GM12864 (cell line): ENCODE measurements at regions not wholly inside any gene's neighbourhood (a gene's known extent, or its start where the extent isn't known, plus 50 kb on each side); places are given as distances from the start of the nearest gene placed in this dataset.

Experiments used
- DNase-seq: peaks from one replicate; pipeline ENCODE4 v3.0.0-alpha.2; 2011; ENCODE audit warnings: low read depth
- H3K4me3 ChIP-seq: 2 replicates; pipeline ENCODE4 v1.5.1; 2011; ENCODE audit warnings: mild to moderate bottlenecking, low read depth, low read length, control low read depth
- TF ChIP-seq, protein P1 (sequence below): IDR thresholded peaks from 2 replicates; pipeline ENCODE4 v1.5.1; 2011; ENCODE audit warnings: low read depth, mild to moderate bottlenecking, moderate library complexity, low read length, control low read depth, inconsistent platforms; ENCODE audit errors: missing control alignments

DNA sequence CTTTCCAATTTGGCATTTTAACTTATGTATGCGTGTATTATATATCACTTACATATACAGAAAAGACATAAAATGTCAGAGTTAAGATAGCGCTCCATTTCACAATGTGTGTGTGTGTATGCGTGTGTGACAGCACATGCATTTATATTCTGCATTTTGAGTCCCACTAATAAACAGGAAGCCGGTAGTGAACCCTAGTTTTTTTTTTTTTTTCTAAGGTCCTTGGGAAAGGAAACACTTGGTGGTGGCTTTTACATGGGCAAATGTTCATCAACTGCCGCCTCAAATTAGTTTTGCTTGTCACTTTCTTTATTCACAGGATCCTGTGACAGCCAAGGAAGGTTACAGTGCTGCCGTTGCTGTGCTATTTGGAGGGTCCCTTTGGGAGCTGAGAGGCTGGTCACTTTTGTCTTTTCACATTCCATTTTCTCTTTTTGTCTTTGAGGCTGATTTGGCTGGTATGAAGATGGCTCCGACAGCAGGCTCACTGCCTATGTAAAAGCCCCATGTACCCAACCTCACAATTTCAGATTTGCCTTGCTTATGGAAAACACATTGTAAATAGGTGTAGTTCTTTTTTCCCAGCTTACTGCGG is 298.9 kb downstream of the CSNK1G3 start:
- DNase-seq = no peak
- TF ChIP-seq, protein P1, sequence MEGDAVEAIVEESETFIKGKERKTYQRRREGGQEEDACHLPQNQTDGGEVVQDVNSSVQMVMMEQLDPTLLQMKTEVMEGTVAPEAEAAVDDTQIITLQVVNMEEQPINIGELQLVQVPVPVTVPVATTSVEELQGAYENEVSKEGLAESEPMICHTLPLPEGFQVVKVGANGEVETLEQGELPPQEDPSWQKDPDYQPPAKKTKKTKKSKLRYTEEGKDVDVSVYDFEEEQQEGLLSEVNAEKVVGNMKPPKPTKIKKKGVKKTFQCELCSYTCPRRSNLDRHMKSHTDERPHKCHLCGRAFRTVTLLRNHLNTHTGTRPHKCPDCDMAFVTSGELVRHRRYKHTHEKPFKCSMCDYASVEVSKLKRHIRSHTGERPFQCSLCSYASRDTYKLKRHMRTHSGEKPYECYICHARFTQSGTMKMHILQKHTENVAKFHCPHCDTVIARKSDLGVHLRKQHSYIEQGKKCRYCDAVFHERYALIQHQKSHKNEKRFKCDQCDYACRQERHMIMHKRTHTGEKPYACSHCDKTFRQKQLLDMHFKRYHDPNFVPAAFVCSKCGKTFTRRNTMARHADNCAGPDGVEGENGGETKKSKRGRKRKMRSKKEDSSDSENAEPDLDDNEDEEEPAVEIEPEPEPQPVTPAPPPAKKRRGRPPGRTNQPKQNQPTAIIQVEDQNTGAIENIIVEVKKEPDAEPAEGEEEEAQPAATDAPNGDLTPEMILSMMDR = no peak
- no peak overlapping the region for H3K4me3 ChIP-seq

DNA sequence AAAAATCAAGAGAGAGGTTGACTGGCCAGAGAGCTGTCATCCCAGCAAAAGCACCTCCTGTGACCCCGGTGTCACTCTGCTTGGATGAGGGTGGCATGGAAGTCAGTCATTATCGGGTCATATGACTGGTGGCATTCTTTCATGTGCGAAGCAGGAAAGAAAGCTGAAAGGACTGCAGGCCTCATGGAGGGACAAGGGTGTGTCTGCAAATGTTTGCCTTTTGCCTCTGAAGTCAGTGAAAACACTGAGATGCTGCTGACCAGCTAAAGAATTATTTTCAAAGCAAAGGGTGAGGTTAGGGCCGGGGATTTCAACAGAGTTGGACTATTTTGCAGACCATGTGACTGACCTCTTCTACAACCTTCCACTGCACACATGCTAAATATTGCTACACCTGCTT is 298.3 kb downstream of the CSNK1G3 start:
- no peak for DNase-seq
- no peak overlapping the region for H3K4me3 ChIP-seq
- TF ChIP-seq, protein P1 = no peak

DNA sequence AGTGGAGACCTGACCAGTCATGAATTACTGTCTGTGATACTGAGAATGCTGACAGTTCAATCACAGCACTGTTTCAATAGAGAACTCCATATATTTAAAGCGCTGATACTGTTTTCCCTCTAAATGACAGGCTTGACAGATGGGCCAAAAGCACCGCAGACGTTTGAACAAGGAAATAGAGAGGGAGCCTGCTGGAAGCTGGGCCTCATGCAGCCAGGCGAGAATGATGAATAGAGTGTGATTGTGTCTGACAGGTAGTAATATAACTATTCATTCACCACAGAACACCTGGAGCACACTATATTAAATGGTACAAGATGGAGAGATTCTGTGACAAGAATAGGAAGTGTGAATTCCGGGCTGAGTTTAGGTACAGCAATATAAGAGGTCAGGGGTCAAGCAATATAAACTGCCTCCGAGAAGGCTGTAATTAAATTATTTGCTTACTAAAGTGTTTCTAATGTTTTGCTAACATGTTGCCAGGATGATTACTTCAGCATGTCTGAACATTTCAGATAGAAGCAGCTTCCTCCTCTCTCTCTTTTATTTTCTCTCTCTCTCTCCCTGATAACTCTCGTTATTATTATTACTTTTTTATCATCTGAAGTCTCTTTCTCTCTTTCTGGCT is 297.7 kb downstream of the CSNK1G3 start:
- H3K4me3 ChIP-seq = no peak overlapping the region
- no peak for DNase-seq
- TF ChIP-seq, protein P1 = no peak

DNA sequence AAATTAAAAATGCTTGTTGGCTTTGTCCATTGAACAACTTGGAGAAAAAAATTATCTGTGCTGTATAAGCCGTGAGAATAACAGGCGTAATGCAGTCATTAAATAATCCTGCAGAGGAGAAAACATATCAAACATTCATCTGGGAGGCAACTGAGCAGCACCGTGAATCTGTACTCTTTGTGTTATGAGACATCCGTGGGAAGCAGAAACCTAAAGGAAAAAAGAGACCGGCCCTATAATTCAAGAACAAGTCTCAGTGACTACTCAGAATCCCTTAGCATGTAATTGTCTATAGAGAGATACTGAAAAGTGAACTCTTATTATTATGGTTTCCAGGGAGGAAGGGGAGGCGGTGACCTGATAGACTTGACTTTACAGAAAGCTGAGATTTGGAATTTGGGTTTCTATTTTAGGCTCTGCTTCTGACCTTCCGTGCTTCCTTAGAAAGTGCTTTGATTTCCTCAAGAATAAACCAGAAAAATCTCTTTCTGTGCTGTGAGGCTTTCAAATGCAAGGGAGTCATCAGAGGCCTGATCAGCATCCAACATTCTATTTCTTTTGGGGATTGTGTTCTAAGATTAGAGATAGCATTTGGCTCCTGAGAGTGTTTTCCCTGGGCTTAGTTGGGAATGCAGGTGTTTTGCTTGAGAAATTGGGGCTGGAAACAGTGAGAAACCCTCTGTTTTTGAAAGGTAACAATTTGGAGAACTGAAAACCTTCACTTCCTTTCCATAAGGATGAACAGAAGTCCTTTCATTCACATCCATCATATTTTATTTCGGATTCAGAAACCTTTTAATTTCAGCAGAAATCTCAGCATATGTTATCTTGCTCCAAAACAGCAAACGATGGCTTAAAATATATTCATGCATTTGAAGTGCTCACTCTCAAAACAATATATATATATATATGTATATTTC is 296.7 kb downstream of the CSNK1G3 start:
- DNase-seq = no peak
- no peak overlapping the region for H3K4me3 ChIP-seq
- TF ChIP-seq, protein P1 = no peak

DNA sequence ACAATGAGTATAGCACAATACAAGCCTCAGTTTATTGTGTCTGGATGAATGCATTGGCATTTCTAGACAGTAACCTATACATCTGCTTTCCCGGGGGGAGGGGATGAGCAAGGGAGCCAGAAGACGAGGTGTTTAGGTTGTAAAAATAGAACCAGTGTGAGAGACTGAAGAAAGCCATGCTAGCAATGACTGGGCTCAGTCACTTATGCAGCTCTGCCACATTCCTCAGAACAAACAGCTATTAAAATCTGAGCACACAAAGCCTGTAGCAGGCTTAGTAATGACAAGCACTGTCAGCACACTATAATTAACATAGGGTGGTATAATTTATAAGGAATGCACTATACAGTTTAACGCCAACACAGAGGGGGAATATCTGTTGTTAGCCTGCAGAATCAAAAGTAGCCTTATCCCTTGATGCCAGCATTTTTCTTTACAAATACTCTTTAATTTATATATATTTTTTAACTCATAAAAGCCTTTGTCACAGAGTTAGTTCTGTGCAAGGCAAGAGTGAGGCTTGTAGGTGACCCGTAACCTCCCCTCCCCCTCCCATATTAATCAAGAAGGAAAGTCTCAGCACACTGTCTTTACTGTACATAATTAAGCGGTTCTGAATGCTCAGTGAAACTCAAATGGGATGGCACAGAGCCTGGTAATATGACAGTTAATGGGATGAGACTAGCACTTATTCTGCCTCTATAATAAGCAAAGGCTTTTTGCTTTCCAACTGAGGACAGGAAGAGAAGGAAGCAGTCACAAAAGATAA is 295.4 kb downstream of the CSNK1G3 start:
- DNase-seq = no peak
- TF ChIP-seq, protein P1 = no peak
- H3K4me3 ChIP-seq = no peak overlapping the region

DNA sequence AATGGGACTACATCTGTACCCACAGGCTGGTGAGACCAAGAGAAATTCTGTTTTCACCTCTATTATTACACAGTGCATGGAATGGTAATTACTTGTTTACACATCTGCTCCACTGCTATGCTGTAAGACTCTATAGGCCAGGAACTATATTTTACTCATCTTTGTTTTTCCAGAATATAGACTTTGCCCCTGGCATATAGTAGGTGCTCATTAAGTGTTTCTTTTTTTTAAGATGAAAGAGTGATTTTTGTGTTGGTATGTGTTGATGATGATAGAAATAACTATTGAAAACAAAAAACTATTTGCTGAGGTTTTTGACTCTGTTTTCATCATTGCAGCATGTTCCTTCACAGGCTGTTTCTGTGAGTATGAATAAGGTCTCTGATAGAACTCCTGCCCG is 294.7 kb downstream of the CSNK1G3 start:
- H3K4me3 ChIP-seq = no peak overlapping the region
- DNase-seq = no peak
- TF ChIP-seq, protein P1 = no peak
